Breast epithelium (tissue), 4 donors: ENCODE measurements at regions not wholly inside any gene's neighbourhood (a gene's known extent, or its start where the extent isn't known, plus 50 kb on each side); places are given as distances from the start of the nearest gene placed in this dataset.

Experiments
- DNase-seq, 2 donors: peaks; one replicate each; pipeline ENCODE4 v3.0.0-alpha.2; 2019; ENCODE audit warnings: low spot score in 2 of 2
- H3K27ac ChIP-seq, 2 donors: fragments of 200-600 bp; sonication (generic) in 1 of 2; one replicate each; pipeline ENCODE4 v1.5.1; 2016 to 2019; ENCODE audit warnings: mild to moderate bottlenecking in 1 of 2
- H3K27me3 ChIP-seq, 2 donors: fragments of 200-600 bp; sonication (generic) in 1 of 2; one replicate each; pipeline versions ENCODE4 v1.5.1 to v1.6.0; 2017 to 2019; ENCODE audit warnings: control low read depth in 1 of 2, mild to moderate bottlenecking in 1 of 2
- H3K36me3 ChIP-seq: fragments of 200-600 bp; one replicate; pipeline ENCODE4 v1.5.1; 2019
- H3K4me1 ChIP-seq, 2 donors: fragments of 200-600 bp; sonication (generic); one replicate each; pipeline ENCODE4 v1.5.1; 2016 to 2019; ENCODE audit warnings: control low read depth in 1 of 2
- H3K4me3 ChIP-seq, 3 donors: fragments of 200-600 bp; sonication (generic); 1 replicate in 2 of 3; 2 replicates in 1 of 3; pipeline ENCODE4 v1.5.1; 2016 to 2019; ENCODE audit warnings: mild to moderate bottlenecking in 3 of 3, moderate library complexity in 2 of 3
- H3K9me3 ChIP-seq, 2 donors: fragments of 200-600 bp; sonication (generic) in 1 of 2; one replicate each; pipeline ENCODE4 v1.5.1; 2016 to 2019; ENCODE audit warnings: control low read depth in 1 of 2
- POLR2A ChIP-seq: fragments of 450-650 bp; IDR thresholded peaks from one replicate; pipeline ENCODE4 v1.6.1; 2016; ENCODE audit warnings: antibody characterized with exemption, mild to moderate bottlenecking, moderate library complexity
- POLR2AphosphoS5 ChIP-seq, 3 donors: sonication (generic); formaldehyde crosslinking; IDR thresholded peaks; one replicate each; pipeline ENCODE4 v1.6.1; 2017; ENCODE audit warnings: antibody characterized with exemption in 3 of 3
- intact Hi-C: fragments of 100-400 bp; cut with DNase I; formaldehyde crosslinking; loops from one replicate; pipeline ENCODE4 v1.15.1; 2023; ENCODE audit warnings: low total_unique reads
- TF ChIP-seq, protein P1 (sequence below), 3 donors: fragments of 450-650 bp; IDR thresholded peaks; one replicate each; pipeline ENCODE4 v1.5.1; 2016 to 2017; ENCODE audit warnings: antibody characterized with exemption in 3 of 3, mild to moderate bottlenecking in 3 of 3, moderate library complexity in 3 of 3

DNA sequence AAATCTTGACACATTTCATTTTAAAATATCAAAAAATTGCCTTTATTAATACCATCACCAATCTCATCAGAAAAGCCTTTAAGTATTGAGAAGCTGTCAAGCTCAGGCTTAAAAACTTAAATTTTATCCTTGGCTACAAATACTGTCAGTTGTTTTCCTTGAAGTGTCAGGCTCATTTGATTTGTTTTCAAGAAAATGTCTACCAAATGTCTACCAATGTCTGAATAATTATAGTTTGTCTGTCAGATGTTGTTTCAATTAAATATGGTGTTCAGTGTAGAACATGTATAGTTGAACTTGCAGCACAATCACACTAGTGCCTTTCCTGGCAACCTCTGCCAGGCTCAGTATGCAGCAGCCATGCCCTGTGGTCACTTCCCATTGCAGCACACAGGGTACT, 455.2 kb upstream of the ADAMTS16 start:
- TF ChIP-seq POLR2A (no peak), POLR2AphosphoS5 (IDR thresholded peaks at IDR 0.05) (no peak)
- TF ChIP-seq, protein P1, sequence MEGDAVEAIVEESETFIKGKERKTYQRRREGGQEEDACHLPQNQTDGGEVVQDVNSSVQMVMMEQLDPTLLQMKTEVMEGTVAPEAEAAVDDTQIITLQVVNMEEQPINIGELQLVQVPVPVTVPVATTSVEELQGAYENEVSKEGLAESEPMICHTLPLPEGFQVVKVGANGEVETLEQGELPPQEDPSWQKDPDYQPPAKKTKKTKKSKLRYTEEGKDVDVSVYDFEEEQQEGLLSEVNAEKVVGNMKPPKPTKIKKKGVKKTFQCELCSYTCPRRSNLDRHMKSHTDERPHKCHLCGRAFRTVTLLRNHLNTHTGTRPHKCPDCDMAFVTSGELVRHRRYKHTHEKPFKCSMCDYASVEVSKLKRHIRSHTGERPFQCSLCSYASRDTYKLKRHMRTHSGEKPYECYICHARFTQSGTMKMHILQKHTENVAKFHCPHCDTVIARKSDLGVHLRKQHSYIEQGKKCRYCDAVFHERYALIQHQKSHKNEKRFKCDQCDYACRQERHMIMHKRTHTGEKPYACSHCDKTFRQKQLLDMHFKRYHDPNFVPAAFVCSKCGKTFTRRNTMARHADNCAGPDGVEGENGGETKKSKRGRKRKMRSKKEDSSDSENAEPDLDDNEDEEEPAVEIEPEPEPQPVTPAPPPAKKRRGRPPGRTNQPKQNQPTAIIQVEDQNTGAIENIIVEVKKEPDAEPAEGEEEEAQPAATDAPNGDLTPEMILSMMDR (IDR thresholded peaks at IDR 0.05), result no peak
- Histone ChIP-seq H3K4me1 (no peaks in the 10 kb centered on the region), H3K36me3 (no peaks in the 10 kb centered on the region), H3K27ac (no peak overlapping the region), H3K9me3 (peaks cover 0 to 14% of the 10 kb centered on the region in 2 donors), H3K4me3 (no peak overlapping the region), H3K27me3 (no peaks in the 10 kb centered on the region)
- intact Hi-C loops, result loop anchor here (10.0 kb wide), 1 partner anchor 620 kb away; no protein-coding TSS in a partner anchor
- no peak for DNase-seq

DNA sequence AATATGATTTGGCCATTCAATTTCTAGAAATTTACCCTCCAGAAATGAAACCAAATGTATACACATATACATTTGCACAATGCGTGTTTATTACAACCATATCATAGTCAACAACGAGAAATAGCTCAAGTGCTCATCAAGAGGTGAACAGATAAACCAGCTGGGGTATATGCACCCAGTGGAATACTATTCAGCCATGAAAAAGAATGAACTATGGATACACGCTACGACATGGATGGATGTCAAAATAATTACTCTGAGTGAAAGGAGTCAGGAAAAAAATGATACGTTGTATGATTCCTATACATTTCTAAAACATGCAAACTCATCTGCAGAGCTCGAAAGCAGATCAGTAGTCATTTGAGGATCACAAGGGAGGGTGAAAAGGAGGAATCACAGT, 441.5 kb upstream of the ADAMTS16 start:
- DNase-seq, result no peak
- Histone ChIP-seq H3K4me3 (no peak overlapping the region), H3K36me3 (no peaks in the 10 kb centered on the region), H3K4me1 (no peaks in the 10 kb centered on the region), H3K27me3 (no peaks in the 10 kb centered on the region), H3K27ac (no peak overlapping the region), H3K9me3 (no peaks in the 10 kb centered on the region)
- intact Hi-C loops, result no loop called here
- no peak for TF ChIP-seq POLR2AphosphoS5 (IDR thresholded peaks at IDR 0.05)
- TF ChIP-seq, protein P1 (IDR thresholded peaks at IDR 0.05), result no peak

DNA sequence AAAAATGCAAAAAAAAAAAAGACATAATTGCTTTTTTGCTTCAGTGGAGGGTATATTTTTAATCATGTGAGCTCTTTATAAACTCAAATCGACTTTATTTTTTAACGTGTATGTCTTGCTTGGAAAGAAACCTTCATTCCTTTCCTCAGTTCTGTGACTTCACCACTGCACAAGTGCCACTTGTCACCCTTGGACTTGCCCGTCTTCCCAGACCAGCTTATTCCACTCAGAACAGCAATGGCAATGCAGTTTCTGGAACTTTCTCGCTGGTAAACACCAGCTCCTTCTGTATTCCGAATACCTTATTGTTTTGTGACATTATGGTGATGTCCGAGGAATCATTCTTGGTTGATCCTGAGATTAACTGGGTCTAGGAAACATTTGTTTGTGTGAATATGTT, 440.5 kb upstream of the ADAMTS16 start:
- H3K9me3 ChIP-seq, result no peaks in the 10 kb centered on the region
- no peaks in the 10 kb centered on the region for H3K4me1 ChIP-seq
- TF ChIP-seq, protein P1 (IDR thresholded peaks at IDR 0.05), result no peak
- no peak for TF ChIP-seq POLR2A
- no peak for TF ChIP-seq POLR2AphosphoS5 (IDR thresholded peaks at IDR 0.05)
- no peaks in the 10 kb centered on the region for H3K27me3 ChIP-seq
- peak overlapping the region in 1 of 3 donors; percentile 32 for H3K4me3 ChIP-seq
- intact Hi-C loops, result no loop called here
- DNase-seq, result no peak
- H3K36me3 ChIP-seq, result no peaks in the 10 kb centered on the region
- H3K27ac ChIP-seq, result peak overlapping the region in 1 of 2 donors; percentile 44

DNA sequence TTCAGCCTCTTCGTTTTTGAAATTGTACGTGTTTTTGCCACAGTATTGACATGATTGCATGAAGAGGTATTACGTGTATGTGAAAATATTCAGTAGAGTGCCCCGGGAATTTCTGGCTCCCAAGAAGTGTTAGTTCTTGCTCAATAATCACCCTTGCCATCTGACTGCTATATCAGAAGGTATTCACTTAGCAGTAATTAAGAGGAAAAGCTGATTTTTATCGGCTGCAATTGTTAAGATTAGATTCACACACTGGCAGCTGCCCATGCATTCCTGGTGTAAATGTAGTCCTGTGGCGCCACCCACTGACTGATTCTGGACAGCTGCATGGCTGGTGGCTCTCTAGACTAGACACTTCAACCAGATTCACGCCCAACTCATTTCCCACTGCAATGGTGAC, 440.1 kb upstream of the ADAMTS16 start:
- H3K4me1 ChIP-seq, result no peaks in the 10 kb centered on the region
- H3K4me3 ChIP-seq, result peak overlapping the region in 1 of 3 donors; percentile 32
- no peaks in the 10 kb centered on the region for H3K27me3 ChIP-seq
- DNase-seq, result peak; percentile 65 to 78
- TF ChIP-seq, protein P1 (IDR thresholded peaks at IDR 0.05), result peak in 2 of 3 donors; percentile 41 to 56
- no peak for TF ChIP-seq POLR2A
- H3K27ac ChIP-seq, result peak overlapping the region in 1 of 2 donors; percentile 44
- H3K36me3 ChIP-seq, result no peaks in the 10 kb centered on the region
- intact Hi-C loops, result no loop called here
- H3K9me3 ChIP-seq, result no peaks in the 10 kb centered on the region

DNA sequence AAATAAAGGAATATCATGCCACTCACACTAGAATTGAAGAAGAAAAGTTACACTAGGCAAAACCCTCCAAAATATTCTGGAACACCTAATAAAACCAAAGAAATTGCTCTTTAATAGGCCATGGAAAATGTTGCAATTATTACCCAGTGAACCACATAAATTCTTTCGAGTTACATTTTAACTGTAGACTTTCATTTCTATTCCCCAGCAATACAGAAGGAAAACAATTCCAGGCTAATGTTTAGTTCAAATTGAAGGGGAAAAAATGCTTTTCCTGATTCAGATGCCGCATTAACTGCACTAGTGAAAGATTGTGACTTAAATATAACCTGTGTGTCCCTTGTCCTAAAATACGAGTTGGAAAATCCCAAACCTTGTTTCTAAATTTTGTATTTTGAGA, 439.3 kb upstream of the ADAMTS16 start:
- no peak overlapping the region for H3K27ac ChIP-seq
- intact Hi-C loops, result no loop called here

More for the DNA sequence above, 439.3 kb upstream of the ADAMTS16 start:
- no peaks in the 10 kb centered on the region for H3K4me1 ChIP-seq
- H3K36me3 ChIP-seq, result no peaks in the 10 kb centered on the region
- DNase-seq, result no peak
- TF ChIP-seq POLR2A (no peak), POLR2AphosphoS5 (IDR thresholded peaks at IDR 0.05) (no peak)
- TF ChIP-seq, protein P1 (IDR thresholded peaks at IDR 0.05), result no peak
- H3K9me3 ChIP-seq, result no peaks in the 10 kb centered on the region
- H3K4me3 ChIP-seq, result no peak overlapping the region
- no peaks in the 10 kb centered on the region for H3K27me3 ChIP-seq
